Vagina (tissue), 2 donors: ENCODE measurements at regions not wholly inside any gene's neighbourhood (a gene's known extent, or its start where the extent isn't known, plus 50 kb on each side); places are given as distances from the start of the nearest gene placed in this dataset.

Experiments used
- DNase-seq, 2 donors: peaks; one replicate each; pipeline ENCODE4 v3.0.0-alpha.2; 2017; ENCODE audit errors: extremely low spot score in 2 of 2
- H3K27ac ChIP-seq: fragments of 200-600 bp; sonication (generic); one replicate; pipeline ENCODE4 v1.5.1; 2019
- H3K27me3 ChIP-seq: fragments of 200-600 bp; sonication (generic); one replicate; pipeline ENCODE4 v1.5.1; 2019
- H3K36me3 ChIP-seq, 2 donors: fragments of 200-600 bp; sonication (generic); one replicate each; pipeline ENCODE4 v1.5.1; 2017 to 2019
- H3K4me1 ChIP-seq: fragments of 200-600 bp; sonication (generic); one replicate; pipeline ENCODE4 v1.5.1; 2019
- H3K4me3 ChIP-seq, 2 donors: fragments of 200-600 bp; sonication (generic); 1 replicate in 1 of 2; 2 replicates in 1 of 2; pipeline ENCODE4 v1.5.1; 2016 to 2019
- H3K9me3 ChIP-seq: fragments of 200-600 bp; sonication (generic); one replicate; pipeline ENCODE4 v1.5.1; 2019
- POLR2A ChIP-seq, 2 donors: fragments of 450-650 bp; IDR thresholded peaks; one replicate each; pipeline ENCODE4 v1.6.1; 2017; ENCODE audit warnings: antibody characterized with exemption in 2 of 2, mild to moderate bottlenecking in 2 of 2, moderate library complexity in 2 of 2
- POLR2AphosphoS5 ChIP-seq, 2 donors: sonication (generic); formaldehyde crosslinking; IDR thresholded peaks; one replicate each; pipeline ENCODE4 v1.9.0; 2017; ENCODE audit warnings: antibody characterized with exemption in 2 of 2, mild to moderate bottlenecking in 2 of 2, low read depth in 1 of 2; ENCODE audit not compliant: insufficient read depth in 1 of 2
- intact Hi-C: fragments of 100-400 bp; cut with DNase I; formaldehyde crosslinking; loops from one replicate; pipeline ENCODE4 v1.15.1; 2023
- TF ChIP-seq, protein P1 (sequence below), 3 experiments: fragments of 450-650 bp in 2 of 3; fragments of 200-600 bp in 1 of 3; sonication (generic) in 1 of 3; IDR thresholded peaks; one replicate each; pipeline ENCODE4 v1.5.1; 2017 to 2019; ENCODE audit warnings: antibody characterized with exemption in 3 of 3, mild to moderate bottlenecking in 2 of 3, moderate library complexity in 2 of 3

DNA sequence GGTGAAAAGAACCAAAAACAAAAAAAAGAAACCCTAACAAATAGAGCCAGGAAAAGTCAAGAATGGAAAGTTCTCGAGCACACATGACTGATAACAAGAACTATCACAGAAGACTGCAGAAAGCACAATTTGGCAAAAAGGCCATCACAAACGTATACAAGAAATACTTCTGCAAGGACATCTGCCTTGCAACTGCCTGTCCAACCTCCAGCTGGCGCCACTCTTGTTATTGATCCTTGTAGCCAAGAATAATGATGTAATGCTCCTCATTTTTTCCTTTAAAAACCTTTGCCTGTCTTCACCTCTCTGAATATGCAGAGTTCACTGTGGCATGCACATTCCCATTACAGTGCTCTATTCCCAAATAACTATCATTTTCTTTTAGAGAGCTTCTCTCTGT lies 87.9 kb upstream of the BMP5 start:
- TF ChIP-seq, protein P1, sequence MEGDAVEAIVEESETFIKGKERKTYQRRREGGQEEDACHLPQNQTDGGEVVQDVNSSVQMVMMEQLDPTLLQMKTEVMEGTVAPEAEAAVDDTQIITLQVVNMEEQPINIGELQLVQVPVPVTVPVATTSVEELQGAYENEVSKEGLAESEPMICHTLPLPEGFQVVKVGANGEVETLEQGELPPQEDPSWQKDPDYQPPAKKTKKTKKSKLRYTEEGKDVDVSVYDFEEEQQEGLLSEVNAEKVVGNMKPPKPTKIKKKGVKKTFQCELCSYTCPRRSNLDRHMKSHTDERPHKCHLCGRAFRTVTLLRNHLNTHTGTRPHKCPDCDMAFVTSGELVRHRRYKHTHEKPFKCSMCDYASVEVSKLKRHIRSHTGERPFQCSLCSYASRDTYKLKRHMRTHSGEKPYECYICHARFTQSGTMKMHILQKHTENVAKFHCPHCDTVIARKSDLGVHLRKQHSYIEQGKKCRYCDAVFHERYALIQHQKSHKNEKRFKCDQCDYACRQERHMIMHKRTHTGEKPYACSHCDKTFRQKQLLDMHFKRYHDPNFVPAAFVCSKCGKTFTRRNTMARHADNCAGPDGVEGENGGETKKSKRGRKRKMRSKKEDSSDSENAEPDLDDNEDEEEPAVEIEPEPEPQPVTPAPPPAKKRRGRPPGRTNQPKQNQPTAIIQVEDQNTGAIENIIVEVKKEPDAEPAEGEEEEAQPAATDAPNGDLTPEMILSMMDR (IDR thresholded peaks at IDR 0.05): no peak
- TF ChIP-seq POLR2AphosphoS5 (IDR thresholded peaks at IDR 0.05; ENCODE audit: insufficient read depth in 1 of 2, low read depth in 1 of 2) (no peak), POLR2A (IDR thresholded peaks at IDR 0.05) (no peak)
- no peaks in the 10 kb centered on the region for H3K36me3 ChIP-seq
- H3K27ac ChIP-seq: no peak overlapping the region

DNA sequence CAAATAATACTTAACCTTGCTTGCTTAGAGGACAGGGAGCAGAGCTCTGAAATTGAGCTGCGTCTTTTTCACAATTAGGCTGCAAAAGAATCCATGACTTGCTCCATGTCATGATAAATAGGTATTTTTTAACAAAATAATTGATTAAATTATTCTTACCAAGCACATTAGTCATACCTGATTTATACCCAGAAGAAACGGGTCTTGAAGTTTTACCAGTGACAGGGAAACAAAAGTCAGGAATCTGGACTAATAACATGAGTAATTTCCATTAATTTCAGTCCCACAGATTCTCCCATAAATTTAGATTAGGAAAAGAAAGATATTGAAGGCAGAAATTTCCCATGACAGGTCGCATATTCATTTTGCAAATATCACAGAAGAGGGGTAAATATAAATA lies 85.0 kb upstream of the BMP5 start:
- intact Hi-C loops: no loop called here
- no peak for DNase-seq
- Histone ChIP-seq H3K4me1 (peaks cover 9% of the 10 kb centered on the region), H3K27me3 (no peaks in the 10 kb centered on the region), H3K27ac (no peak overlapping the region), H3K36me3 (no peaks in the 10 kb centered on the region), H3K4me3 (no peak overlapping the region), H3K9me3 (no peaks in the 10 kb centered on the region)
- TF ChIP-seq POLR2A (IDR thresholded peaks at IDR 0.05): no peak
- TF ChIP-seq POLR2AphosphoS5 (IDR thresholded peaks at IDR 0.05; ENCODE audit: insufficient read depth in 1 of 2, low read depth in 1 of 2): no peak
- TF ChIP-seq, protein P1 (IDR thresholded peaks at IDR 0.05): no peak

More for the DNA sequence above, 87.9 kb upstream of the BMP5 start:
- Histone ChIP-seq H3K4me1 (peaks cover 6% of the 10 kb centered on the region), H3K9me3 (no peaks in the 10 kb centered on the region), H3K4me3 (no peak overlapping the region), H3K27me3 (no peaks in the 10 kb centered on the region)
- no peak for DNase-seq
- intact Hi-C loops: no loop called here

DNA sequence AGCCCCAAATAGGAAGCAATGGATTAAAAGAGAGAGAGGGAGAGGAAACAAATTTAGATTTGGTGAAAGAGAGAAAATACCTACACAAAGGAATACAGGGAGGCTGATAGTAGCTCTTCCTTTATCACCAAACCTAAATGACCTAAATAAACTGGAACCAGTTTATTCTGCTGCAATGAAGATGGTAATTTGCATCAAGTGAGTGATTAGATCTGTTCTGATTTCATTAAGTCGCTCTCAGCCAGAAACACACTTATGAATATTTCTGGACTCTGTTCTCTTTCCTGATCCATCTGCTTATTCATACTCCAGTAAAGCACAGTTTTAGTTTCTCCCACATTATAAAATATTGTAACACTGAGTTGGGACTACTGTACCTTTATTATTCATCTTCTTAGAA lies 83.4 kb upstream of the BMP5 start:
- no peaks in the 10 kb centered on the region for H3K36me3 ChIP-seq
- H3K4me1 ChIP-seq: peaks cover 9% of the 10 kb centered on the region
- TF ChIP-seq, protein P1 (IDR thresholded peaks at IDR 0.05): no peak
- H3K27me3 ChIP-seq: no peaks in the 10 kb centered on the region
- no peak overlapping the region for H3K4me3 ChIP-seq
- H3K9me3 ChIP-seq: no peaks in the 10 kb centered on the region
- H3K27ac ChIP-seq: no peak overlapping the region
- no peak for DNase-seq
- intact Hi-C loops: loop anchor here (10.0 kb wide), 1 partner anchor 514 kb away; no protein-coding TSS in a partner anchor

DNA sequence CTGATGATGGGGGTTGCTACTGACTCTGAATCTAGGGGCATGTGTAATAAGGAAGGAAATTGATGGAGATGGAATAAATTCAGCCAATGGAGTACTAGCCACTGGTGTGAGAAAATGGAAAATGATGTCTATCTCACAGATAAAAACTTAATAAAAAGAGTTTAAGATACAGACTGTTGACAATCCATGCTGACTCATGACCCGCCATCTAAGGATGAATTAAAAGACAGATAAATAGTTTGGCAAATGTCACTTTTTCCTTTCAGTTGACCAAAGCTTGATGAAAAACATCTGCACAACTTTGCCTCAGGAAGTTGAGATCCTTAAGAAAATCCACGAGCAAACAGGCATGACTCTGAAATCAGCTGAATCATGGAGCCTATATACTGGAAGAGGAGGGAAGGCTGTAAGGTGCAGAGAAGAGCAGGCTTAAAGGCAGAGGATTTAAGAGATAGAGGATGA lies 82.6 kb upstream of the BMP5 start:
- no peaks in the 10 kb centered on the region for H3K27me3 ChIP-seq
- no peak overlapping the region for H3K27ac ChIP-seq
- H3K4me1 ChIP-seq: peaks cover 9% of the 10 kb centered on the region
- intact Hi-C loops: loop anchor here (10.0 kb wide), 1 partner anchor 513 kb away; no protein-coding TSS in a partner anchor
- H3K9me3 ChIP-seq: no peaks in the 10 kb centered on the region
- no peaks in the 10 kb centered on the region for H3K36me3 ChIP-seq
- no peak for TF ChIP-seq POLR2A (IDR thresholded peaks at IDR 0.05)
- no peak for DNase-seq
- no peak overlapping the region for H3K4me3 ChIP-seq

- H3K27me3 ChIP-seq: no peaks in the 10 kb centered on the region
- no peaks in the 10 kb centered on the region for H3K36me3 ChIP-seq
- H3K4me3 ChIP-seq: no peak overlapping the region
- no peak for DNase-seq
- intact Hi-C loops: loop anchor here (10.0 kb wide), 1 partner anchor 511 kb away; no protein-coding TSS in a partner anchor
- TF ChIP-seq POLR2AphosphoS5 (IDR thresholded peaks at IDR 0.05; ENCODE audit: insufficient read depth in 1 of 2, low read depth in 1 of 2) (no peak), POLR2A (IDR thresholded peaks at IDR 0.05) (no peak)
- TF ChIP-seq, protein P1 (IDR thresholded peaks at IDR 0.05): no peak
- H3K9me3 ChIP-seq: no peaks in the 10 kb centered on the region
- H3K4me1 ChIP-seq: peaks cover 9% of the 10 kb centered on the region
- H3K27ac ChIP-seq: no peak overlapping the region
Observed at GRCh38 chr6:55955684-55956083, 80.3 kb upstream of the BMP5 start.
